ENCODE measurements at regions not wholly inside any gene's neighbourhood (a gene's known extent, or its start where the extent isn't known, plus 50 kb on each side); places are given as distances from the start of the nearest gene placed in this dataset.

DNA sequence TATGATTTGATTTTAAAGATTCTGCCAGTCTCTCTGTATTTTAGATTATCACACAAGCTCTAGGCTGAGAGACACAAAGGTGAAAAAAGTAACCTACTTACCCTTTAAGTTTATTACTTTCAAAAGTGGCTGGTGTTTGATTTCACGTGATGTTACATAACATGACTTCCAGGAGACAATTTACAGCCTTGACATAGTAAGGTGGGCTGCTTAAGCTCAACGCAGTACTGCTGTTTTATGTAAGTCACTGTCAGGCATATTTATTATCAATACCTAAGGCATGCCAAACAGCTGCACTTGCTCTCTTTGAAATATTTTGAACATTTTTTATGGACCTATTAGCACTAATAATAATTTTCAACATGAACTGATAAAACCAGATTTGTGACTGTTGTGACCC, 451.5 kb upstream of the FAM241A start:
- TF ChIP-seq CTCF (IDR thresholded peaks at IDR 0.05) (no peak), ZFX (IDR thresholded peaks at IDR 0.05; ENCODE audit: borderline replicate concordance) (no peak)
